Progenitor cell of endocrine pancreas (in vitro differentiated cells): ENCODE measurements at regions not wholly inside any gene's neighbourhood (a gene's known extent, or its start where the extent isn't known, plus 50 kb on each side); places are given as distances from the start of the nearest gene placed in this dataset.
A peak's percentile ranks its signal among the peaks of the same experiment; 100 is the strongest.
"Not testable (repeated sequence)": the region's sequence is repeated elsewhere in the genome, so short reads cannot be mapped to it uniquely, and the experiment has no call there.

Experiments used
- DNase-seq: peaks from one replicate; pipeline ENCODE4 v3.0.0; 2021; ENCODE audit warnings: low spot score; ENCODE audit not compliant: unreplicated experiment
- H3K27ac Mint-ChIP-seq: 2 replicates; pipeline ENCODE4 v1.8.0; 2021; ENCODE audit warnings: mild to moderate bottlenecking, moderate library complexity, mixed read lengths
- H3K27me3 Mint-ChIP-seq: 2 replicates; pipeline ENCODE4 v1.8.0; 2021; ENCODE audit warnings: mixed read lengths
- H3K36me3 Mint-ChIP-seq: 2 replicates; pipeline ENCODE4 v1.8.0; 2022; ENCODE audit warnings: mixed read lengths; ENCODE audit not compliant: insufficient read depth
- H3K4me1 Mint-ChIP-seq: 2 replicates; pipeline ENCODE4 v1.8.0; 2021; ENCODE audit warnings: low read depth, mixed read lengths
- H3K4me3 Mint-ChIP-seq: 2 replicates; pipeline ENCODE4 v1.8.0; 2021; ENCODE audit warnings: low read depth, mild to moderate bottlenecking, moderate library complexity, mixed read lengths
- H3K9me3 Mint-ChIP-seq: 2 replicates; pipeline ENCODE4 v1.8.0; 2021; ENCODE audit warnings: low read depth, mixed read lengths
- CTCF ChIP-seq: fragments of 200-600 bp; sonication (generic); IDR thresholded peaks from one replicate; pipeline ENCODE4 v1.5.0; 2021; ENCODE audit warnings: antibody characterized with exemption, mild to moderate bottlenecking; ENCODE audit not compliant: unreplicated experiment

- H3K4me1 Mint-ChIP-seq: peaks cover 6% of the 10 kb centered on the region
- TF ChIP-seq CTCF: no peak
Measured at GRCh38 chr14:52182853-52183252, 84.6 kb upstream of the PTGDR start.

GRCh38 chr14:52179141-52179790, 88.2 kb upstream of the PTGDR start:
- H3K36me3 Mint-ChIP-seq: peaks cover 9% of the 10 kb centered on the region
- peaks cover 34% of the 10 kb centered on the region for H3K9me3 Mint-ChIP-seq
- H3K27me3 Mint-ChIP-seq: no peaks in the 10 kb centered on the region
- H3K4me3 Mint-ChIP-seq: no peak overlapping the region
- no peak for TF ChIP-seq CTCF
- peak overlapping the region; percentile 91 for H3K27ac Mint-ChIP-seq
- DNase-seq: no peak
- peaks cover 6% of the 10 kb centered on the region for H3K4me1 Mint-ChIP-seq

More at GRCh38 chr14:52182853-52183252, 84.6 kb upstream of the PTGDR start:
- Mint-ChIP-seq H3K27me3 (no peaks in the 10 kb centered on the region), H3K36me3 (peaks cover 9% of the 10 kb centered on the region), H3K27ac (no peak overlapping the region), H3K9me3 (peaks cover 34% of the 10 kb centered on the region), H3K4me3 (no peak overlapping the region)
- no peak for DNase-seq

- H3K27ac Mint-ChIP-seq: no peak overlapping the region
- H3K36me3 Mint-ChIP-seq: peaks cover 8% of the 10 kb centered on the region
- H3K4me1 Mint-ChIP-seq: peaks cover 6% of the 10 kb centered on the region
- no peak for TF ChIP-seq CTCF
- no peaks in the 10 kb centered on the region for H3K27me3 Mint-ChIP-seq
- H3K9me3 Mint-ChIP-seq: peaks cover 27% of the 10 kb centered on the region
- no peak overlapping the region for H3K4me3 Mint-ChIP-seq
- no peak for DNase-seq
Measured at GRCh38 chr14:52175982-52176502, 91.5 kb upstream of the PTGDR start.

GRCh38 chr14:52171932-52172331, 95.6 kb upstream of the PTGDR start:
- DNase-seq, H3K4me1 Mint-ChIP-seq, H3K4me3 Mint-ChIP-seq, H3K27me3 Mint-ChIP-seq, H3K36me3 Mint-ChIP-seq, H3K27ac Mint-ChIP-seq: not testable (repeated sequence)
- H3K9me3 Mint-ChIP-seq: peaks cover 34% of the 10 kb centered on the region

GRCh38 chr14:52166822-52167221, 98.0 kb upstream of the NID2 start:
- Mint-ChIP-seq H3K36me3 (peaks cover 4% of the 10 kb centered on the region), H3K4me1 (no peaks in the 10 kb centered on the region)

More at GRCh38 chr14:52166822-52167221, 98.0 kb upstream of the NID2 start:
- H3K27me3 Mint-ChIP-seq: no peaks in the 10 kb centered on the region
- peaks cover 31% of the 10 kb centered on the region for H3K9me3 Mint-ChIP-seq
- no peak overlapping the region for H3K4me3 Mint-ChIP-seq
- no peak for DNase-seq
- no peak for TF ChIP-seq CTCF
- H3K27ac Mint-ChIP-seq: no peak overlapping the region
